GM12892 (cell line): ENCODE measurements at regions not wholly inside any gene's neighbourhood (a gene's known extent, or its start where the extent isn't known, plus 50 kb on each side); places are given as distances from the start of the nearest gene placed in this dataset.

Experiments used
- POLR2A ChIP-seq: IDR thresholded peaks from 2 replicates; pipeline ENCODE4 v1.6.1; 2011; ENCODE audit warnings: low read depth, low read length, control low read depth
- POLR2AphosphoS5 ChIP-seq: IDR thresholded peaks from 2 replicates; pipeline ENCODE4 v1.6.1; 2011; ENCODE audit warnings: low read depth, low read length, control low read depth
- TAF1 ChIP-seq: IDR thresholded peaks from 2 replicates; pipeline ENCODE4 v1.6.1; 2011; ENCODE audit warnings: low read depth, mild to moderate bottlenecking, control low read depth, low read length, borderline replicate concordance

DNA sequence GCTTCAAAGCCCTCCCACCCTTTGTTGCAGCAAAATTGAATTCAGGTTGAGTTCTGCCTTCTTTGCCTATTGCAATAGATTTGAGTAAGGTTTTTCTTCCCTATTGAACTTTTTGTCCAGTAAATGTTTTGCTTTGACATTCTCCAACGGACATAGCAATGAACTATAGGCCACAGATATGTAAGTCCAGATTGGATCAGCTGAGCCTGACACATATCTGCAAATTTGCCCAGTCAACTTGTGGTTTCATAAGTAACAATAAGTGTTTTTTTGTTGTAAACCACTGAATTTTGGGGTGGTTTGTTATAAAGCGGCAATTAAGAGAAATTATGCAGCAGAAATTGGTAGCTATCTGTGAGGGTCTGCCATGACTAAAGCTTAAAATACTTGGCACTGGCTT is 332.1 kb upstream of the SORCS1 start:
- TF ChIP-seq POLR2AphosphoS5 (no peak), TAF1 (no peak), POLR2A (no peak)
